MM.1S (cell line): ENCODE measurements at regions not wholly inside any gene's neighbourhood (a gene's known extent, or its start where the extent isn't known, plus 50 kb on each side); places are given as distances from the start of the nearest gene placed in this dataset.

Experiments used
- DNase-seq: peaks from one replicate; pipeline ENCODE4 v3.0.0-alpha.2; 2015
- H2AFZ ChIP-seq: fragments of 300-600 bp; sonication (generic); 2 replicates; pipeline ENCODE4 v1.6.0; 2016; ENCODE audit warnings: antibody characterized with exemption, low read length
- H3F3A ChIP-seq: fragments of 300-600 bp; sonication (generic); 2 replicates; pipeline ENCODE4 v1.6.1; 2016; ENCODE audit warnings: mild to moderate bottlenecking, antibody characterized with exemption, low read length, moderate library complexity, mixed read lengths; ENCODE audit not compliant: insufficient read depth
- H3K27ac ChIP-seq: fragments of 300-600 bp; sonication (generic); 2 replicates; pipeline ENCODE4 v1.5.1; 2016; ENCODE audit warnings: mild to moderate bottlenecking, low read length
- H3K27me3 ChIP-seq: fragments of 300-600 bp; sonication (generic); replicated peaks from 2 replicates; pipeline ENCODE4 v1.6.0; 2016; ENCODE audit warnings: low read length; ENCODE audit not compliant: insufficient read depth
- H3K36me3 ChIP-seq: fragments of 300-600 bp; sonication (generic); replicated peaks from 2 replicates; pipeline ENCODE4 v1.6.1; 2016; ENCODE audit warnings: mild to moderate bottlenecking, low read length, mixed read lengths; ENCODE audit not compliant: insufficient read depth
- H3K4me1 ChIP-seq: fragments of 300-600 bp; sonication (generic); 2 replicates; pipeline ENCODE4 v1.6.1; 2016; ENCODE audit warnings: low read length, mixed read lengths
- H3K4me2 ChIP-seq: fragments of 300-600 bp; sonication (generic); 2 replicates; pipeline ENCODE4 v1.6.0; 2016; ENCODE audit warnings: low read depth, low read length
- H3K4me3 ChIP-seq: fragments of 300-600 bp; sonication (generic); 2 replicates; pipeline ENCODE4 v1.5.1; 2016; ENCODE audit warnings: low read length, mixed read lengths
- H3K79me2 ChIP-seq: fragments of 300-600 bp; sonication (generic); 2 replicates; pipeline ENCODE4 v1.6.1; 2016; ENCODE audit warnings: mixed run types, low read length, mixed read lengths
- H3K9ac ChIP-seq: fragments of 300-600 bp; sonication (generic); 2 replicates; pipeline ENCODE4 v1.6.1; 2016; ENCODE audit warnings: low read length, mixed read lengths
- H3K9me2 ChIP-seq: fragments of 300-600 bp; sonication (generic); replicated peaks from 2 replicates; pipeline ENCODE4 v1.6.1; 2016; ENCODE audit warnings: mild to moderate bottlenecking, low read length, mixed read lengths; ENCODE audit not compliant: insufficient read depth
- H3K9me3 ChIP-seq: fragments of 300-600 bp; sonication (generic); replicated peaks from 2 replicates; pipeline ENCODE4 v1.6.1; 2016; ENCODE audit warnings: mild to moderate bottlenecking, low read length, mixed read lengths; ENCODE audit not compliant: insufficient read depth
- H4K20me1 ChIP-seq: fragments of 300-600 bp; sonication (generic); 2 replicates; pipeline ENCODE4 v1.6.1; 2016; ENCODE audit warnings: mild to moderate bottlenecking, low read length, moderate library complexity, mixed read lengths; ENCODE audit not compliant: insufficient read depth
- CTCF ChIP-seq: fragments of 300-600 bp; sonication (generic); IDR thresholded peaks from 2 replicates; pipeline ENCODE4 v1.5.1; 2016; ENCODE audit warnings: antibody characterized with exemption, low read length, mixed read lengths
- EZH2 ChIP-seq: fragments of 300-600 bp; sonication (generic); optimal IDR thresholded peaks from 2 replicates; pipeline ENCODE3; 2017; ENCODE audit warnings: low read depth, mild to moderate bottlenecking, antibody characterized with exemption, low read length, mixed read lengths
- EZH2phosphoT487 ChIP-seq: fragments of 300-600 bp; sonication (generic); IDR thresholded peaks from 2 replicates; pipeline ENCODE4 v1.6.1; 2018; ENCODE audit warnings: antibody characterized with exemption, low read length

GRCh38 chr20:59462249-59462648 is 142.1 kb upstream of the PHACTR3 start:
- no peaks in the 10 kb centered on the region for H3K9me3 ChIP-seq
- H2AFZ ChIP-seq, result no peak overlapping the region
- H3K27me3 ChIP-seq, result peaks cover 83% of the 10 kb centered on the region
- H3K9me2 ChIP-seq, result no peaks in the 10 kb centered on the region
- H3K79me2 ChIP-seq, result no peaks in the 10 kb centered on the region
- H3K36me3 ChIP-seq, result no peaks in the 10 kb centered on the region
- H3K9ac ChIP-seq, result no peak overlapping the region
- H3F3A ChIP-seq, result no peaks in the 10 kb centered on the region
- no peaks in the 10 kb centered on the region for H3K4me1 ChIP-seq
- H3K4me3 ChIP-seq, result no peak overlapping the region
- no peak overlapping the region for H3K4me2 ChIP-seq
- no peak for DNase-seq
- H4K20me1 ChIP-seq, result no peaks in the 10 kb centered on the region
- H3K27ac ChIP-seq, result no peak overlapping the region
- TF ChIP-seq EZH2phosphoT487 (no peak), CTCF (no peak), EZH2 (no peak)

DNA sequence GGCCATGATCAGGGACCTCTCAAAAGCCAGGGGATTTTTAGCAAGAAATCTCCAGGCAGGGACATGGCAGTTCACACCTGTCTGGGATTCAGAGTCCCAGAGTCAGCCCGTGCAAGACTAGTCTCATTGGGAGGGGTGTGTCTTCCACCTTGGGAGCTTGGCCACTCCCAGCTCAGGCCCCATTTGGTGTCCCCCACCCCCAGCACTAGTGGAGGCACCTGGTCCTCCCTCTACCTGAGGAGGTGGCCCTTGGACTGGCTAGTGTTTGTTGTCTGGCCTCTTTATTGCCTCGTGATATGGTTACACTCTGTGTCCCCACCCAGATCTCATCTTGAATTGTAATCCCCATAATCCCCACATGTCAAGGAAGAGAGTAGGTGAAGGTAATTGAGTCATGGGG is 140.8 kb upstream of the PHACTR3 start:
- Histone ChIP-seq H3K36me3 (no peaks in the 10 kb centered on the region), H3K4me2 (no peak overlapping the region), H3K27ac (no peak overlapping the region), H3K4me1 (no peaks in the 10 kb centered on the region), H2AFZ (no peak overlapping the region), H3K9ac (no peak overlapping the region), H3K79me2 (no peaks in the 10 kb centered on the region), H3K27me3 (peaks cover 84% of the 10 kb centered on the region), H3K4me3 (no peak overlapping the region), H3F3A (no peaks in the 10 kb centered on the region), H3K9me2 (no peaks in the 10 kb centered on the region), H4K20me1 (no peaks in the 10 kb centered on the region), H3K9me3 (no peaks in the 10 kb centered on the region)
- TF ChIP-seq EZH2phosphoT487, result no peak
- no peak for TF ChIP-seq EZH2
- no peak for TF ChIP-seq CTCF
- DNase-seq, result no peak

DNA sequence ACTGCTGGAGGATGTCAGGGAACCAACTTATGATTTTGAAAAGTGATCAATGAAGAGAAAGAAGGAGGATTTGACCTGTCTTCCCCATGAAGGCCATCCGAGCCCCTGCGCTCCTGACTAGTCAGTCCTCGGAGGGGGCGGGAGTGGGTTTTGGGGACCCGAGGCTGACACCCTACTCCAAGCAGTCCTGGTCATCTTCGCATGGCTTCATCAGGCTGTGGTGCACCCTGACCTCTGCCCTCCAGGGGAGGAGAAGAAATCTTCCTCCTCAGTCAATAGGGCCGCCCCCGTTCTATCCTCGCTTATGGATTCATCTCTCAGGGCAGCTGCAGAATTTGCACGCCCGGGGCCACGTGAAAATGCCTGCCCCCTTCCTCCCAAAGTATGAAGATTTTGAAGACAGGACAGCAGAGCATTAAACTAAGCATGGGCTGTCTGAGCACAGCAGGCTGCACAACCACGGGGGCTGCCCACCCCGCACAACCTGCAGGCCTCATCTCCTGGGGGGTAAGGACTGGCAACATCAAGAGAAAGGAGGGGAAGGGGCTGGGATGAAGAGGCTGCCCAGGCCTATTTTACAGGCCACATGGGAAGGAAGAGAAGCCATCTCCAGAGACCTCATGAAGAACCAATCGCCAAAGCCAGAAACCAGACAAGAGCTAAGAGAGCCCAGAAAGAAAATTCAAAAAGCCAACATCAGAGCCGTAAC is 138.1 kb upstream of the PHACTR3 start:
- no peaks in the 10 kb centered on the region for H4K20me1 ChIP-seq
- no peaks in the 10 kb centered on the region for H3K9me2 ChIP-seq
- no peaks in the 10 kb centered on the region for H3F3A ChIP-seq
- H3K4me2 ChIP-seq, result no peak overlapping the region
- no peak overlapping the region for H3K4me3 ChIP-seq
- H3K4me1 ChIP-seq, result no peaks in the 10 kb centered on the region
- peaks cover 85% of the 10 kb centered on the region for H3K27me3 ChIP-seq
- H3K9me3 ChIP-seq, result no peaks in the 10 kb centered on the region
- TF ChIP-seq CTCF (no peak), EZH2 (no peak), EZH2phosphoT487 (no peak)
- no peak overlapping the region for H3K27ac ChIP-seq
- no peaks in the 10 kb centered on the region for H3K36me3 ChIP-seq
- no peaks in the 10 kb centered on the region for H3K79me2 ChIP-seq
- H3K9ac ChIP-seq, result no peak overlapping the region
- no peak overlapping the region for H2AFZ ChIP-seq
- DNase-seq, result no peak
